HS-27A (cell line): ENCODE measurements at regions not wholly inside any gene's neighbourhood (a gene's known extent, or its start where the extent isn't known, plus 50 kb on each side); places are given as distances from the start of the nearest gene placed in this dataset.

ENCODE experiments used
- DNase-seq: peaks from one replicate; pipeline ENCODE4 v3.0.0-alpha.2; 2012; ENCODE audit warnings: low read depth, missing footprints

DNA sequence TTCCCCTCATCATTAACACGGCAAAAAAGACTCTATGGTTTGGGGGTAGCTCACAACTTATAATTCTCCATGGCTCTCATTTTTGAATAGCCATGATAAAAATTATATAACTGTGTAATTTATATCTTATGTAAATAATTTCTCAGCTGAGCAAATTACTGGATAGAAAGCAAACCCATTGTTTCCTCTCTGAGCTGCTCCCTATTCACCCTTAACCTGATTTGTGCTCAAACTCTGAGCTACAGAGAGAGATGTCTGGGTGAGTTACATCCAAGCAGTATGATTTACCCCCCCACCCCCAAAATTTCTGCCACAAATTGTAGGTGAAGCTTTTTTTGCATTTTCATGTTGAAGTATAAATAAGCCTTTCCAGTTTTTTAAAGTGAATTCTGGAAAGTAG is 123.7 kb downstream of the TFCP2L1 start:
- DNase-seq: no peak

GRCh38 chr2:121162893-121163292 is 122.1 kb downstream of the TFCP2L1 start:
- no peak for DNase-seq

GRCh38 chr2:121164042-121164441 is 121.0 kb downstream of the TFCP2L1 start:
- no peak for DNase-seq

- DNase-seq: no peak
Observed at GRCh38 chr2:121165038-121165542, 119.9 kb downstream of the TFCP2L1 start.
